ENCODE measurements at regions not wholly inside any gene's neighbourhood (a gene's known extent, or its start where the extent isn't known, plus 50 kb on each side); places are given as distances from the start of the nearest gene placed in this dataset.
"Not testable (repeated sequence)": the region's sequence is repeated elsewhere in the genome, so short reads cannot be mapped to it uniquely, and the experiment has no call there.

DNA sequence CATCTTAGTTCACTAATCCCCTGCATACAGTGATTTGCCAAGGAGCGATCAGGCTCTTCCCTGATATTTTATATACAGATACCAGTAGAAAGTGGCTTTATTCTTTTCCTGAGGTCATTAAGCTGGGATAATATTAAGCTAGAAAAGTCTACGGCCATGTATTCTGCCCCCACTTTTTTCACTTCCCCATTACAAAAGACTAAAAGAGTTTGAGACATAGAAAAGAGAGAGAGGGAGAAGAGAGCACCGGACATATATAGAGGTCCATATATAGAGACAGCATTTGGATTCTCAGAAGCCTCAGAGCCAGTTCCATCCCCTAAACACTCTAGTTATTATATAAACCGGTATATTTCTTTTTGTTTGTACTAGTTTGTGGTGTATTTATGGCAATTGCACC lies 166.5 kb upstream of the ANKFN1 start:
- in situ Hi-C loops (cut with MboI; ENCODE audit: low pct_unique_long_range_greater_than_20kb, low sequenced_read_pairs, unreplicated experiment): no loop called here
- no peak for DNase-seq (ENCODE audit: low spot score)
- TF ChIP-seq, protein P1, sequence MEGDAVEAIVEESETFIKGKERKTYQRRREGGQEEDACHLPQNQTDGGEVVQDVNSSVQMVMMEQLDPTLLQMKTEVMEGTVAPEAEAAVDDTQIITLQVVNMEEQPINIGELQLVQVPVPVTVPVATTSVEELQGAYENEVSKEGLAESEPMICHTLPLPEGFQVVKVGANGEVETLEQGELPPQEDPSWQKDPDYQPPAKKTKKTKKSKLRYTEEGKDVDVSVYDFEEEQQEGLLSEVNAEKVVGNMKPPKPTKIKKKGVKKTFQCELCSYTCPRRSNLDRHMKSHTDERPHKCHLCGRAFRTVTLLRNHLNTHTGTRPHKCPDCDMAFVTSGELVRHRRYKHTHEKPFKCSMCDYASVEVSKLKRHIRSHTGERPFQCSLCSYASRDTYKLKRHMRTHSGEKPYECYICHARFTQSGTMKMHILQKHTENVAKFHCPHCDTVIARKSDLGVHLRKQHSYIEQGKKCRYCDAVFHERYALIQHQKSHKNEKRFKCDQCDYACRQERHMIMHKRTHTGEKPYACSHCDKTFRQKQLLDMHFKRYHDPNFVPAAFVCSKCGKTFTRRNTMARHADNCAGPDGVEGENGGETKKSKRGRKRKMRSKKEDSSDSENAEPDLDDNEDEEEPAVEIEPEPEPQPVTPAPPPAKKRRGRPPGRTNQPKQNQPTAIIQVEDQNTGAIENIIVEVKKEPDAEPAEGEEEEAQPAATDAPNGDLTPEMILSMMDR (IDR thresholded peaks at IDR 0.05; ENCODE audit: extremely low read depth, insufficient read depth, missing control alignments): no peak

DNA sequence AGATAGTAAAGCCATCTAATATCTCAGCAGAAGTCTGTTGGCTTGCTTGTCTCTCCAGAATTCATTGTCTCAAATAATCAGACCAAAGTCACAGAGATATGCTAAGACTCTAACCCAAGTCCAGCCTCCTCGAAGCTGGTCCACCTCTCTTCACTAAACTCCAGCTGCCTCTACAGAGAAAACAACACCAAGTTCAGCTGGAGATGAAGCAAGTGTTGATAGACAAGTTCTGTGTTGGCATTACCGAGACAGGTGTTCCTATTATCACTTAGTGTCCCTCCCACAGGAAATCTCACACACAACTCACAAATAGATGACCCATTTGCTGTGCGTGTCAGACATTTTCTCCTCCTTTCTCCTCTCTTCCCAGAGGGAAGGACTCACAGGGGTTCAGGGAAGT lies 164.4 kb upstream of the ANKFN1 start:
- no peak for DNase-seq (ENCODE audit: low spot score)
- TF ChIP-seq, protein P1 (IDR thresholded peaks at IDR 0.05; ENCODE audit: extremely low read depth, insufficient read depth, missing control alignments): no peak
- in situ Hi-C loops (cut with MboI; ENCODE audit: low pct_unique_long_range_greater_than_20kb, low sequenced_read_pairs, unreplicated experiment): no loop called here

DNA sequence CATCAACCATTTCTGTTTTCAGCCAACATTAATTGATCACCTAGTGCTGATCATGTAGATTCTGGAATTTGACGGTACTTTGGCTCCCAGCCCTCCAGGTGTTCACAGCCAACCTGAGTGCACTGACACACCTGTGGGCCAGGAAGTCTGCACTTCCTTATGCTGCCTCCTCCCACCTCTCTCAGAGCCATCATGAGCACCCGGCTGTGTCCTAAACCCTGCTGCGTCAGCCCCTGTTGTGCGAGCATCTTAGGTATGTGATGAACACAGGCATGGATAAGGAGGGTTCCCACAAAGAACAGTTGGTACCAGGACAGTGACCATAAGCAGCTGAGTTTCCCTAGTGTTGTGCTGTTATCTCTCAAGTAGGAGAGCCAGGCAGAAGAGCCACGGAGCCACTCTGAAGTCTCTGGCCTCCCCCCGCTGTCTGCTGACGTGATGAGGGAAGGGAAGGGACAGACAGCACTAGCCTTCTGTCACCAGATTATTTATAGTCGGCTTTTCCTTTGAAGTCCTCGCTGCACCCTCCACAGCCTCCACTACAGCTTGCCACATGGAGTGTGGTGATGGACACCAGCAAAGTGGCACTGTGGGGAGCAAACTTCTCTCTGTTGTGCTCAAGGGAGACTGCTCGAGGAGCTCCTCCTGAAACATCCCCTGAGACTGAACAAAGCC lies 162.8 kb upstream of the ANKFN1 start:
- TF ChIP-seq, protein P1 (IDR thresholded peaks at IDR 0.05; ENCODE audit: extremely low read depth, insufficient read depth, missing control alignments): no peak
- no peak for DNase-seq (ENCODE audit: low spot score)
- in situ Hi-C loops (cut with MboI; ENCODE audit: low pct_unique_long_range_greater_than_20kb, low sequenced_read_pairs, unreplicated experiment): no loop called here

DNA sequence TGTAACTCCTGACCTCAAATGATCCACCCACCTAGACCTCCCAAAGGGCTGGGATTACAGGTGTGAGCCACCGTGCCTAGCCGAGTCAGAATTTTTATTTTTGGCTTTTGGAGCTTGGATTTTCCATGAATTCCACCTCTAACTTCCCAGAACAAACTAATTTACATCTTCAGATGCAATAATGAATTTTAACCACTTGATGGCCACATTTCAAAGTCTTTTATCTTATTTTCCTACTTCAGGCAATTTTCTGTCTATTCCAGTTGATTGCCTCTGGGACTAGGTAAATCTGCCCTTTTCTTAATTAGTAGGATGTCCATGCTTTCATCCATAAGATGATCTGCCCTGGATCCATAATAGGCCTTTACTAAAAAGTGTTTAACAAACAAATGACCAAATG lies 156.4 kb upstream of the ANKFN1 start:
- TF ChIP-seq, protein P1 (IDR thresholded peaks at IDR 0.05; ENCODE audit: extremely low read depth, insufficient read depth, missing control alignments): no peak
- in situ Hi-C loops (cut with MboI; ENCODE audit: low pct_unique_long_range_greater_than_20kb, low sequenced_read_pairs, unreplicated experiment): no loop called here
- no peak for DNase-seq (ENCODE audit: low spot score)

DNA sequence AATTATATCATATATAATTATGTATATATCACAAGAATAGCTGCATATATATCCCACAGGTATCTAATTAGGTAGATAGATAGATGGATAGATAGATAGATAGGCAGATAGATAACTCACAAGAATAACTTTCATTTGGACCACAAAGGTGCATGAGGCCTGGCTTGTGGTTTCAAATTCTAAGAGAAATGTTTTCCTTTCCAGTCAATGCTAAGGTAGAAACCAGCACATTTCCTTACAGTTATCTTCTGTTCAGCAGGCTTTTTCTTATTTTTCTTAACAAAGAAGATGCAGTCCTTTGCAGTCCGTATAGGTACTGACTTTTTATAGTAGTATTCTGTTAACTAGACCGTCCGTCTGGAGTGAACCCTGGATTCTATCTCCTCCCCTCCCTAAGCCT lies 152.9 kb upstream of the ANKFN1 start:
- TF ChIP-seq, protein P1 (IDR thresholded peaks at IDR 0.05; ENCODE audit: extremely low read depth, insufficient read depth, missing control alignments): no peak
- in situ Hi-C loops (cut with MboI; ENCODE audit: low pct_unique_long_range_greater_than_20kb, low sequenced_read_pairs, unreplicated experiment): no loop called here
- no peak for DNase-seq (ENCODE audit: low spot score)

DNA sequence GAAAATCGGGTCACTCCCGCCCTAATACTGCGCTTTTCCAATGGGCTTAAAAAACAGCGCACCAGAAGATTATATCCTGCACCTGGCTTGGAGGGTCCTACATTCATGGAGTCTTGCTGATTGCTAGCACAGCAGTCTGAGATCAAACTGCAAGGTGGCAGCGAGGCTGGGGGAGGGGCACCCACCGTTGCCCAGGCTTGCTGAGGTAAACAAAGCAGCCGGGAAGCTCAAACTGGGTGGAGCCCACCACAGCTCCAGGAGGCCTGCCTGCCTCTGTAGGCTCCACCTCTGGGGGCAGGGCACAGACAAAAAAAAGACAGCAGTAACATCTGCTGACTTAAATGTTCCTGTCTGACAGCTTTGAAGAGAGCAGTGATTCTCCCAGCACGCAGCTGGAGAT lies 150.6 kb upstream of the ANKFN1 start:
- in situ Hi-C loops (cut with MboI; ENCODE audit: low pct_unique_long_range_greater_than_20kb, low sequenced_read_pairs, unreplicated experiment): not testable (repeated sequence)

DNA sequence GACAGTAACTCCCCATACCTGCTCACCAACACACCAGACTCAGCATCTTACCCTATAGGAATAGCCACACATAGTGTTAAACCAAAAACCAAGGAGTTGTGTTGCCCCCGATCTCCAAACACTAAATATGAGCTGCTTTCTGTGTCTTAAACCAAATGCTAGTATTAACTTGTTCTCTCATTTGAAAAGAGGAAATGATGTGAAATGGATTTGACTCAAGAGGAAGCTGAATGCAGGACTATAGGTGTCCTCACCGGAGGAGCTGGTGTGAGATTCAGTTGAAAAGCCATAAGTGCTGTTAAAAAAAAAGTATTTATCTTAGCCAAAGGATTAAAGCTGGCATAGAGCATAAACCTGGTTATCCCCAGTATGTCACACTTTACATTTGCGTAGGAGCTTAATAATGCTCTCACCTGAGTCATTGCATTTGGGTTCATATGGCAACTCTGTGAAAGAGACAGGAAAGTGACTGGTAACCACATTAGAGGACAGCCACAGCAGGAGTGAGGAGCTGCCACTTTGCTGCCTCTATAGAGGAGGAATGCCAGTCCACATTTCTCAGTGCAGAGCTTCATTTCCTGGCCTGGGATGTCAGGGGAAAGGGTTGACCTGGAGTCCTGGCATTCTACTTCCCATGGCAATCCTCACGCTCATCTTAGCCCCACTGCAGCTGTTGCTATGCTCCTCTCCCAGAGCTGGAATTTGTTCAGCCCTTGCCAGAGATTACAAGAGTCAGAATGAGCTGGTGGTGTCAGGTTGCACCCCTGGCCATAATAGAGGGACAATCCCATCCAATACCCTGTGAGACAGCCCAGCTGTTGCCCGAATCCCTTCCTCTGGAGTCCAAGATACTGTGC lies 143.3 kb upstream of the ANKFN1 start:
- no peak for DNase-seq (ENCODE audit: low spot score)
- in situ Hi-C loops (cut with MboI; ENCODE audit: low pct_unique_long_range_greater_than_20kb, low sequenced_read_pairs, unreplicated experiment): no loop called here
- TF ChIP-seq, protein P1 (IDR thresholded peaks at IDR 0.05; ENCODE audit: extremely low read depth, insufficient read depth, missing control alignments): no peak

More for the DNA sequence above, 150.6 kb upstream of the ANKFN1 start:
- not testable (repeated sequence) for DNase-seq (ENCODE audit: low spot score)
